ENCODE measurements at regions not wholly inside any gene's neighbourhood (a gene's known extent, or its start where the extent isn't known, plus 50 kb on each side); places are given as distances from the start of the nearest gene placed in this dataset.

- WGBS, 2 donors = 74 to 79% methylated on average over 3 of the region's 3 CpGs
- Histone ChIP-seq H3K4me3 (no peak overlapping the region), H3K36me3 (no peaks in the 10 kb centered on the region), H3K27ac (no peak overlapping the region), H3K4me1 (no peaks in the 10 kb centered on the region), H3K27me3 (no peaks in the 10 kb centered on the region), H3K9me3 (no peaks in the 10 kb centered on the region)
- ATAC-seq (ENCODE audit: low FRiP score in 2 of 2) = no peak
- TF ChIP-seq POLR2AphosphoS5 (IDR thresholded peaks at IDR 0.05) = no peak
- no peak for TF ChIP-seq POLR2A (IDR thresholded peaks at IDR 0.05)
- no peak for TF ChIP-seq CTCF (IDR thresholded peaks at IDR 0.05)
- no peak for TF ChIP-seq EP300 (IDR thresholded peaks at IDR 0.05)
- DNase-seq = no peak
Observed at GRCh38 chr6:137358273-137358672, 135.9 kb downstream of the OLIG3 start.

DNA sequence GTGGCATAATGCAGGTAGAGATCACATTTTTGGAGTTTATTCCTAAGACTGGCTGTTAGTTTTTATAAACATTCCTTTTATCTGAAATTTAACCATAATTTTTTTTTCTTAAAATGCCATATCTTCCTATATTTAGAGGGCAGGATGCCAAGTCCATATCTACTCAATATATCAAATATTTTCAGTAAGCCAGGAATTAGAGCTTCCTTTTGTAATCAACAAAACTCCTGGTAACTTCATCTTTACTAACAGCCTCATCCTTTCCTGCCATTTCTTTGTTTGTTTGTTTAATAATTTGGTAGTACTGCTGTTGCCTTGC lies 136.3 kb downstream of the OLIG3 start:
- Histone ChIP-seq H3K27me3 (no peaks in the 10 kb centered on the region), H3K36me3 (no peaks in the 10 kb centered on the region), H3K4me3 (no peak overlapping the region), H3K4me1 (no peaks in the 10 kb centered on the region), H3K9me3 (no peaks in the 10 kb centered on the region), H3K27ac (no peak overlapping the region)
- TF ChIP-seq EP300 (IDR thresholded peaks at IDR 0.05) (no peak), POLR2A (IDR thresholded peaks at IDR 0.05) (no peak), CTCF (IDR thresholded peaks at IDR 0.05) (no peak), POLR2AphosphoS5 (IDR thresholded peaks at IDR 0.05) (no peak)
- ATAC-seq (ENCODE audit: low FRiP score in 2 of 2) (no peak), DNase-seq (no peak)

- no peaks in the 10 kb centered on the region for H3K4me1 ChIP-seq
- no peak overlapping the region for H3K27ac ChIP-seq
- H3K27me3 ChIP-seq = no peaks in the 10 kb centered on the region
- H3K36me3 ChIP-seq = no peaks in the 10 kb centered on the region
- peak in 1 of 2 donors; percentile 40 for ATAC-seq (ENCODE audit: low FRiP score in 2 of 2)
- WGBS, 2 donors = 68 to 69% methylated on average over 14 of the region's 14 CpGs
- no peak overlapping the region for H3K4me3 ChIP-seq
- no peaks in the 10 kb centered on the region for H3K9me3 ChIP-seq
- TF ChIP-seq CTCF (IDR thresholded peaks at IDR 0.05) (no peak), POLR2A (IDR thresholded peaks at IDR 0.05) (no peak), POLR2AphosphoS5 (IDR thresholded peaks at IDR 0.05) (no peak), EP300 (IDR thresholded peaks at IDR 0.05) (no peak)
- no peak for DNase-seq
Observed at GRCh38 chr6:137357263-137357947, 136.8 kb downstream of the OLIG3 start.

DNA sequence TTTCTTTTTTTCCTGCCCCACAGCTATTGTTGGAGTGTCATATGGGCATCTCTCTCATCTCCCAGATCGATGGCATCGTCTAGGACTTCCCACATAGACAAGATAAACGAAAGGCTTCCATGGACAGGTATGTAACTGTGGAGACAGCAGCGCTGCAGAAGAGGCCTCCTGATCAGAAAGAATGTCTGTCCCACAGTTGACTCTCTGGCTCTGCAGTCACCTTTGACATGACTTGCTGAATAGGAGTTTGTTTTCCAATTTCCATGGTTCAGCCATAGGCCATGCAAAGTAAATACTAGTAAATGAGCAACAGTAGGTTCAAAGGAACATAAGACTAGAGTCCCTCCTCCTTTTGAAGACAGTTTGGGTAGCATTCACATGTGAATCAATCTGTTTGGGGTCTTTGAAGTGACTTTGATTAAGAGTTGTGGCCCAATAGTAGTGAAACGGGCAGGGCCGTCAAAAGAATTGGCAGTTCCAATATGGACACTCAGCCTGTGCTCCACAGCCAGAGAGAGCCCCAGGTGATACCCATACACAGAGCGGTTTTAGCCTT lies 134.7 kb upstream of the IFNGR1 start:
- ATAC-seq (ENCODE audit: low FRiP score in 2 of 2) = no peak
- Histone ChIP-seq H3K27me3 (no peaks in the 10 kb centered on the region), H3K9me3 (no peaks in the 10 kb centered on the region), H3K27ac (no peak overlapping the region), H3K4me3 (no peak overlapping the region), H3K36me3 (no peaks in the 10 kb centered on the region), H3K4me1 (no peaks in the 10 kb centered on the region)
- no peak for DNase-seq
- WGBS, 2 donors = 85 to 88% methylated on average over 7 of the region's 7 CpGs
- no peak for TF ChIP-seq EP300 (IDR thresholded peaks at IDR 0.05)
- TF ChIP-seq CTCF (IDR thresholded peaks at IDR 0.05) = no peak
- no peak for TF ChIP-seq POLR2A (IDR thresholded peaks at IDR 0.05)
- no peak for TF ChIP-seq POLR2AphosphoS5 (IDR thresholded peaks at IDR 0.05)

DNA sequence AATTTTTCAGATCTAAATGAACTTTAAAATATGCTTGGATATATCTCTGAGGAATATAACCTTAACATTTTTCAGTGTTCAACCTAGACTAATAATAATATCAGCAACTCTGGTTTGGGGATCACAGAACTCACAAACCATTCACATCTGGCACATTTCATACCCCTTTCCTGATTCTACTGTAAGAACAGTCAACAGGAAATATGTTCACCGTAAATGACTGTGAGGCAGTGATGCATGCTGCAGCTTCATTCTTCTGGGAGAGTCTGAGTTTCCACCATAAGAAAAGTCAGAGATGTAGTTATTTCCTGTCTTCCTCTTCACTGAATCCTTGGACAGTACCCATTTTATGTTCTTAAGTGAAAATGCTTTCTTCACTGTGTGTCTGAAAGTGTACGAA lies 134.2 kb upstream of the IFNGR1 start:
- H3K9me3 ChIP-seq = no peaks in the 10 kb centered on the region
- H3K4me1 ChIP-seq = no peaks in the 10 kb centered on the region
- H3K36me3 ChIP-seq = no peaks in the 10 kb centered on the region
- H3K27me3 ChIP-seq = no peaks in the 10 kb centered on the region
- no peak for TF ChIP-seq POLR2A (IDR thresholded peaks at IDR 0.05)
- TF ChIP-seq CTCF (IDR thresholded peaks at IDR 0.05) = no peak
- TF ChIP-seq EP300 (IDR thresholded peaks at IDR 0.05) = no peak
- no peak for DNase-seq
- no peak for ATAC-seq (ENCODE audit: low FRiP score in 2 of 2)
- H3K4me3 ChIP-seq = no peak overlapping the region
- H3K27ac ChIP-seq = no peak overlapping the region
- 64 to 68% methylated on average over 2 of the region's 2 CpGs for whole genome bisulfite sequencing, 2 donors
